ENCODE measurements at regions not wholly inside any gene's neighbourhood (a gene's known extent, or its start where the extent isn't known, plus 50 kb on each side); places are given as distances from the start of the nearest gene placed in this dataset.

DNA sequence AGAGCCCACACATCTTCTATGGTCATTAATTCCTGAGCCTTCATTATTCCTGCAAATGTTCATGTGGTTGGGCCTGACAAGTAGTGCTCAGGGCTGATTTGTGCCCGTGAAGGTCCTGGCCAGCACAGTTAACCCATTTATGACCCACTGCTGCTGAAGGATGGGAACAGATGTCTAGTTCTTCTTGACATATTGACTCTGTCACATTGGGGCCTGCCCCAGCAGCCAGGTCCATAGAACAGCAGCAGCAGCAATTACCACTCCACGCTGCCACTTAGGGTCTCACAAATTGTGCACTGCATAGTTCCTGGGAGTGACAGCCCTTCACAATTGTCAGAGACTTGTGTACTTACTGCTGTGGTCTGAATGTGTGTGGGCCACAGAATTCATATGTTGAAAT is 442.3 kb upstream of the RGPD4 start:
- TF ChIP-seq, protein P1, sequence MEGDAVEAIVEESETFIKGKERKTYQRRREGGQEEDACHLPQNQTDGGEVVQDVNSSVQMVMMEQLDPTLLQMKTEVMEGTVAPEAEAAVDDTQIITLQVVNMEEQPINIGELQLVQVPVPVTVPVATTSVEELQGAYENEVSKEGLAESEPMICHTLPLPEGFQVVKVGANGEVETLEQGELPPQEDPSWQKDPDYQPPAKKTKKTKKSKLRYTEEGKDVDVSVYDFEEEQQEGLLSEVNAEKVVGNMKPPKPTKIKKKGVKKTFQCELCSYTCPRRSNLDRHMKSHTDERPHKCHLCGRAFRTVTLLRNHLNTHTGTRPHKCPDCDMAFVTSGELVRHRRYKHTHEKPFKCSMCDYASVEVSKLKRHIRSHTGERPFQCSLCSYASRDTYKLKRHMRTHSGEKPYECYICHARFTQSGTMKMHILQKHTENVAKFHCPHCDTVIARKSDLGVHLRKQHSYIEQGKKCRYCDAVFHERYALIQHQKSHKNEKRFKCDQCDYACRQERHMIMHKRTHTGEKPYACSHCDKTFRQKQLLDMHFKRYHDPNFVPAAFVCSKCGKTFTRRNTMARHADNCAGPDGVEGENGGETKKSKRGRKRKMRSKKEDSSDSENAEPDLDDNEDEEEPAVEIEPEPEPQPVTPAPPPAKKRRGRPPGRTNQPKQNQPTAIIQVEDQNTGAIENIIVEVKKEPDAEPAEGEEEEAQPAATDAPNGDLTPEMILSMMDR (IDR thresholded peaks at IDR 0.05; ENCODE audit: low read depth, low read length), result no peak
- no peak for TF ChIP-seq EZH2phosphoT487 (IDR thresholded peaks at IDR 0.05; ENCODE audit: low read depth)
